ENCODE measurements at regions not wholly inside any gene's neighbourhood (a gene's known extent, or its start where the extent isn't known, plus 50 kb on each side); places are given as distances from the start of the nearest gene placed in this dataset.

- Histone ChIP-seq H3K4me1 (ENCODE audit: control insufficient read depth, insufficient read depth, low read length, poor library complexity, severe bottlenecking) (no peaks in the 10 kb centered on the region), H3K27me3 (ENCODE audit: control insufficient read depth, insufficient read depth, low read length) (no peaks in the 10 kb centered on the region), H3K27ac (ENCODE audit: insufficient read depth, low read length, poor library complexity, severe bottlenecking) (no peak overlapping the region), H3K4me3 (ENCODE audit: low read depth, low read length) (no peak overlapping the region), H3K36me3 (ENCODE audit: control insufficient read depth, insufficient read depth, low read length) (no peaks in the 10 kb centered on the region), H3K9me3 (ENCODE audit: control insufficient read depth in 2 of 2, low read length in 2 of 2) (no peaks in the 10 kb centered on the region)
- DNase-seq (no peak), ATAC-seq (ENCODE audit: low read depth in 2 of 2) (no peak)
- no peak overlapping the region for H3K27ac Mint-ChIP-seq
- no peaks in the 10 kb centered on the region for H3K27me3 Mint-ChIP-seq
- H3K4me3 Mint-ChIP-seq, result no peak overlapping the region
- peaks cover 0 to 31% (median 7%) of the 10 kb centered on the region in 7 donors for H3K9me3 Mint-ChIP-seq
- H3K4me1 Mint-ChIP-seq, result no peaks in the 10 kb centered on the region
- H3K36me3 Mint-ChIP-seq, result no peaks in the 10 kb centered on the region
Measured at GRCh38 chr4:58602022-58602421, 1491.8 kb upstream of the IGFBP7 start.

- Mint-ChIP-seq H3K36me3 (no peaks in the 10 kb centered on the region), H3K4me1 (no peaks in the 10 kb centered on the region), H3K9me3 (peaks cover 0 to 29% (median 7%) of the 10 kb centered on the region in 7 donors), H3K4me3 (no peak overlapping the region), H3K27ac (no peak overlapping the region), H3K27me3 (no peaks in the 10 kb centered on the region)
- no peaks in the 10 kb centered on the region for H3K9me3 ChIP-seq (ENCODE audit: control insufficient read depth in 2 of 2, low read length in 2 of 2)
- H3K36me3 ChIP-seq (ENCODE audit: control insufficient read depth, insufficient read depth, low read length), result no peaks in the 10 kb centered on the region
- H3K27ac ChIP-seq (ENCODE audit: insufficient read depth, low read length, poor library complexity, severe bottlenecking), result no peak overlapping the region
- no peaks in the 10 kb centered on the region for H3K27me3 ChIP-seq (ENCODE audit: control insufficient read depth, insufficient read depth, low read length)
- no peak overlapping the region for H3K4me3 ChIP-seq (ENCODE audit: low read depth, low read length)
- no peaks in the 10 kb centered on the region for H3K4me1 ChIP-seq (ENCODE audit: control insufficient read depth, insufficient read depth, low read length, poor library complexity, severe bottlenecking)
- ATAC-seq (ENCODE audit: low read depth in 2 of 2), result no peak
- no peak for DNase-seq
Measured at GRCh38 chr4:58600290-58600689, 1490.1 kb upstream of the IGFBP7 start.

DNA sequence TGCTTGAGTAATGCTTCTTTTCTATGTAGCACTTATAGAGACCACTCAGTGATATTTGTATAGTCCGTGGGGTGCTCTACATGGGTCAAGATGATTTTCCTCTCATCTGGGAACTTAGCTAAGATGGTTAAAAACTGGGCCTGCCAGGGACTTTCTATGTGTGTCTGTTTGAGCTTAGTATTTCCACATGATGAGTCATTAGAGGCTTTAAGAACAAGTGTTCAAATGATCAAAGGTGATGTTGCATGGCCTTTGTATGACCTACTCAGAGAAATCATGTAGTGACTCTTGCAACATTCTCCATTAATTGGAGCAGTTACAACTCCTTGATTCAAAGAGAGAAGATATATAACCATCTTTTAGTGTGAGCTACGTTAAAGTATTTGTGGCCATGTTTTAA is 1480.5 kb upstream of the IGFBP7 start:
- H3K4me1 Mint-ChIP-seq, result no peaks in the 10 kb centered on the region
- H3K27ac Mint-ChIP-seq, result no peak overlapping the region
- ATAC-seq (ENCODE audit: low read depth in 2 of 2) (no peak), DNase-seq (no peak)
- no peaks in the 10 kb centered on the region for H3K36me3 ChIP-seq (ENCODE audit: control insufficient read depth, insufficient read depth, low read length)
- no peaks in the 10 kb centered on the region for H3K27me3 ChIP-seq (ENCODE audit: control insufficient read depth, insufficient read depth, low read length)
- no peaks in the 10 kb centered on the region for H3K27me3 Mint-ChIP-seq
- no peak overlapping the region for H3K4me3 ChIP-seq (ENCODE audit: low read depth, low read length)
- H3K9me3 Mint-ChIP-seq, result peaks cover 0 to 30% (median 3%) of the 10 kb centered on the region in 7 donors
- H3K4me1 ChIP-seq (ENCODE audit: control insufficient read depth, insufficient read depth, low read length, poor library complexity, severe bottlenecking), result no peaks in the 10 kb centered on the region
- H3K36me3 Mint-ChIP-seq, result no peaks in the 10 kb centered on the region
- H3K9me3 ChIP-seq (ENCODE audit: control insufficient read depth in 2 of 2, low read length in 2 of 2), result peaks cover 0 to 2% of the 10 kb centered on the region in 2 experiments
- H3K4me3 Mint-ChIP-seq, result no peak overlapping the region
- H3K27ac ChIP-seq (ENCODE audit: insufficient read depth, low read length, poor library complexity, severe bottlenecking), result no peak overlapping the region

- ATAC-seq (ENCODE audit: low read depth in 2 of 2), result no peak
- H3K27ac Mint-ChIP-seq, result no peak overlapping the region
- DNase-seq, result no peak
- Histone ChIP-seq H3K27ac (ENCODE audit: insufficient read depth, low read length, poor library complexity, severe bottlenecking) (no peak overlapping the region), H3K27me3 (ENCODE audit: control insufficient read depth, insufficient read depth, low read length) (no peaks in the 10 kb centered on the region), H3K4me1 (ENCODE audit: control insufficient read depth, insufficient read depth, low read length, poor library complexity, severe bottlenecking) (no peaks in the 10 kb centered on the region), H3K9me3 (ENCODE audit: control insufficient read depth in 2 of 2, low read length in 2 of 2) (peaks cover 2 to 3% of the 10 kb centered on the region in 2 experiments), H3K4me3 (ENCODE audit: low read depth, low read length) (no peak overlapping the region), H3K36me3 (ENCODE audit: control insufficient read depth, insufficient read depth, low read length) (no peaks in the 10 kb centered on the region)
- peaks cover 0 to 39% (median 3%) of the 10 kb centered on the region in 7 donors for H3K9me3 Mint-ChIP-seq
- H3K4me3 Mint-ChIP-seq, result no peak overlapping the region
- H3K27me3 Mint-ChIP-seq, result no peaks in the 10 kb centered on the region
- no peaks in the 10 kb centered on the region for H3K4me1 Mint-ChIP-seq
- H3K36me3 Mint-ChIP-seq, result no peaks in the 10 kb centered on the region
Measured at GRCh38 chr4:58587856-58588255, 1477.7 kb upstream of the IGFBP7 start.

GRCh38 chr4:58566260-58566659 is 1456.1 kb upstream of the IGFBP7 start:
- DNase-seq (no peak), ATAC-seq (ENCODE audit: low read depth in 2 of 2) (no peak)
- H3K4me3 Mint-ChIP-seq, result no peak overlapping the region
- Histone ChIP-seq H3K9me3 (ENCODE audit: control insufficient read depth in 2 of 2, low read length in 2 of 2) (no peaks in the 10 kb centered on the region), H3K4me1 (ENCODE audit: control insufficient read depth, insufficient read depth, low read length, poor library complexity, severe bottlenecking) (no peaks in the 10 kb centered on the region), H3K27ac (ENCODE audit: insufficient read depth, low read length, poor library complexity, severe bottlenecking) (no peak overlapping the region), H3K4me3 (ENCODE audit: low read depth, low read length) (no peak overlapping the region), H3K36me3 (ENCODE audit: control insufficient read depth, insufficient read depth, low read length) (no peaks in the 10 kb centered on the region), H3K27me3 (ENCODE audit: control insufficient read depth, insufficient read depth, low read length) (no peaks in the 10 kb centered on the region)
- H3K9me3 Mint-ChIP-seq, result peaks cover 4 to 31% (median 9%) of the 10 kb centered on the region in 7 donors
- H3K27me3 Mint-ChIP-seq, result no peaks in the 10 kb centered on the region
- no peak overlapping the region for H3K27ac Mint-ChIP-seq
- H3K4me1 Mint-ChIP-seq, result no peaks in the 10 kb centered on the region
- no peaks in the 10 kb centered on the region for H3K36me3 Mint-ChIP-seq

DNA sequence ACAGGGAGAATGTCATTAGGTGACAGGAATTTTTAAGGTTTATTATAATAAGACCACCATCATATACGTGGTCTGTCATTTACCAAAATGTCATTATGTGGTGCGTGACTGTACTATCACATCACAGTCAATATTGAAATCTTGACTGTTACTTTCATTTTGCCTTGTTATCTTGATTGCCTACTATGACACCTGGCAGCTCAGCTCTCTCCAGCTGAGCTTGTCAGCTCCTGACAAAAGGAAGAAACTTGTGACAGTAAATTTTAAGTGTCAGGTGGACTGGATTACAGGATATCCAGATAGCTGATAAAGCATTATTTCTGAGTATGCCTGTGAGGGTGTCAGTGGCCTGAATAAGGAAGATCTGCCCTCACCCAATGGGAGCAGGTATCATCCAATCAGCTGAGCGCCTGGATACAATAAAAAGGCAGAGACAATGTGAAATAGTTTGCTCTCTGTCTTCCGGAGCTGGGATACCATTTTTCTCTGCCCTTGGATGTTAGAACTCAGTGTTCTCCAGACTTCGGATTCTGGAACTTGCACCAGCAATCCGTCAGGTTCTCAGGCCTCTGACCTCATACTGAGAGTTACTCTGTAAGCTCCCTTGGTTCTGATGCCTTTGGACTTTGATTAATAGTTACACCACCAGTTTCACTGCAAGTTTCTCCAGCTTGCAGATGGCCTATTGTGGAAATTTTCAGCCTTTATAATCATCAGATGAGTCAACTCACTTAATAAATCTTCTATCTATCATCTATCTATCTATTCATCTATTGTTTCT is 1454.7 kb upstream of the IGFBP7 start:
- H3K36me3 Mint-ChIP-seq, result no peaks in the 10 kb centered on the region
- H3K27me3 ChIP-seq (ENCODE audit: control insufficient read depth, insufficient read depth, low read length), result no peaks in the 10 kb centered on the region
- no peak overlapping the region for H3K27ac ChIP-seq (ENCODE audit: insufficient read depth, low read length, poor library complexity, severe bottlenecking)
- no peak overlapping the region for H3K4me3 Mint-ChIP-seq
- H3K9me3 Mint-ChIP-seq, result peaks cover 4 to 26% (median 8%) of the 10 kb centered on the region in 7 donors
- H3K4me3 ChIP-seq (ENCODE audit: low read depth, low read length), result no peak overlapping the region
- no peaks in the 10 kb centered on the region for H3K4me1 Mint-ChIP-seq
- H3K36me3 ChIP-seq (ENCODE audit: control insufficient read depth, insufficient read depth, low read length), result no peaks in the 10 kb centered on the region
- ATAC-seq (ENCODE audit: low read depth in 2 of 2) (no peak), DNase-seq (no peak)
- no peak overlapping the region for H3K27ac Mint-ChIP-seq
- H3K9me3 ChIP-seq (ENCODE audit: control insufficient read depth in 2 of 2, low read length in 2 of 2), result no peaks in the 10 kb centered on the region
- H3K27me3 Mint-ChIP-seq, result no peaks in the 10 kb centered on the region
- H3K4me1 ChIP-seq (ENCODE audit: control insufficient read depth, insufficient read depth, low read length, poor library complexity, severe bottlenecking), result no peaks in the 10 kb centered on the region

DNA sequence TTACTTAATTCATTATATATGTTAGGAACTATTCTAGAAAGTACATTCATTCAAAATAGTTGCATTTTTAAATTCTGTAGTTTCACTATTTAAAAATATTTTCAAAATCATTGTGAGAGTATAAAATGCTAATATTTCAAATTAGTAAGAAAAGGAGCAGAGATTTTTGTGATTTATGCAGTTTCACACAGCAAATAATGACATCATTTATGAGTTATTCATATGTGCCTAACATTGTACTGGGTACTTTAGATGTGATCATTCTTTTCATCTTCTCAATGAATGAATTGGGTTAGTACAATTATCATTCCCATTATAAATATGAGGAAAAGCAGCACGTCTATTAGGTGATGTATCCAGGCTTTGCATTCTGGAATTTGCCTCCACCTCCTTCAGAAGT is 1451.0 kb upstream of the IGFBP7 start:
- H3K36me3 Mint-ChIP-seq, result no peaks in the 10 kb centered on the region
- Histone ChIP-seq H3K4me3 (ENCODE audit: low read depth, low read length) (no peak overlapping the region), H3K27ac (ENCODE audit: insufficient read depth, low read length, poor library complexity, severe bottlenecking) (no peak overlapping the region), H3K27me3 (ENCODE audit: control insufficient read depth, insufficient read depth, low read length) (no peaks in the 10 kb centered on the region), H3K36me3 (ENCODE audit: control insufficient read depth, insufficient read depth, low read length) (no peaks in the 10 kb centered on the region), H3K9me3 (ENCODE audit: control insufficient read depth in 2 of 2, low read length in 2 of 2) (no peaks in the 10 kb centered on the region), H3K4me1 (ENCODE audit: control insufficient read depth, insufficient read depth, low read length, poor library complexity, severe bottlenecking) (no peaks in the 10 kb centered on the region)
- no peaks in the 10 kb centered on the region for H3K27me3 Mint-ChIP-seq
- no peaks in the 10 kb centered on the region for H3K4me1 Mint-ChIP-seq
- H3K4me3 Mint-ChIP-seq, result no peak overlapping the region
- peaks cover 0 to 14% (median 5%) of the 10 kb centered on the region in 7 donors for H3K9me3 Mint-ChIP-seq
- ATAC-seq (ENCODE audit: low read depth in 2 of 2) (no peak), DNase-seq (no peak)
- H3K27ac Mint-ChIP-seq, result no peak overlapping the region

DNA sequence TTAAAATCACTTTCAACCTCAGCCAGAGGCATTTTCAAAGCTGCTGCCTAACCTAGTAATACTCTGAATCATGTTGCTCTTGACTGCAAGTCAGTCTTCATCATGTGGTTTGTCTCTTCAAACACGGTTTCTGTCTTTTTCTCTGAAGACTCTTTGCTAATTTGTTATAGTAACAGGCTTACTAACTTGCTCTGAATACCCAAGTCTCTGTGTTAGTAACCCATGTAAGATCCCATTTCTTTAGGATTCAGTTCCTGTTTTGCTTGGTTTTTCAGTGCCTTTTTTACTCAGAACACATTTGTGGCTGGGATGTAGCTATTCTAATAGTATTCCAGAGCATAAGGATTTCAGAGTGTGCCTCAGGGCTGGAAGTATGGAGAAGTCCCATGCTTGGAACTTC is 1450.6 kb upstream of the IGFBP7 start:
- Histone ChIP-seq H3K4me3 (ENCODE audit: low read depth, low read length) (no peak overlapping the region), H3K4me1 (ENCODE audit: control insufficient read depth, insufficient read depth, low read length, poor library complexity, severe bottlenecking) (no peaks in the 10 kb centered on the region), H3K36me3 (ENCODE audit: control insufficient read depth, insufficient read depth, low read length) (no peaks in the 10 kb centered on the region), H3K9me3 (ENCODE audit: control insufficient read depth in 2 of 2, low read length in 2 of 2) (no peaks in the 10 kb centered on the region), H3K27ac (ENCODE audit: insufficient read depth, low read length, poor library complexity, severe bottlenecking) (no peak overlapping the region), H3K27me3 (ENCODE audit: control insufficient read depth, insufficient read depth, low read length) (no peaks in the 10 kb centered on the region)
- H3K4me3 Mint-ChIP-seq, result no peak overlapping the region
- DNase-seq (no peak), ATAC-seq (ENCODE audit: low read depth in 2 of 2) (no peak)
- H3K9me3 Mint-ChIP-seq, result peaks cover 2 to 14% (median 5%) of the 10 kb centered on the region in 7 donors
- no peak overlapping the region for H3K27ac Mint-ChIP-seq
- H3K27me3 Mint-ChIP-seq, result no peaks in the 10 kb centered on the region
- H3K36me3 Mint-ChIP-seq, result no peaks in the 10 kb centered on the region
- H3K4me1 Mint-ChIP-seq, result no peaks in the 10 kb centered on the region

All from CD4-positive, CD25-positive, alpha-beta regulatory T cell (primary cell).